BJ (cell line): ENCODE measurements at regions not wholly inside any gene's neighbourhood (a gene's known extent, or its start where the extent isn't known, plus 50 kb on each side); places are given as distances from the start of the nearest gene placed in this dataset.
"Not testable (repeated sequence)": the region's sequence is repeated elsewhere in the genome, so short reads cannot be mapped to it uniquely, and the experiment has no call there.

Experiments
- CTCF ChIA-PET: fragments of 350-600 bp; formaldehyde crosslinking; extraction: SDS; loops from one replicate; lab custom pipeline; 2021; ENCODE audit warnings: antibody characterized with exemption, inconsistent platforms; lab: Yijun Ruan, JAX
- POLR2A ChIA-PET: fragments of 300-600 bp; sonication (Branson Sonifier 250); formaldehyde crosslinking; extraction: SDS; loops from one replicate; lab custom pipeline; 2021; ENCODE audit warnings: antibody characterized with exemption; lab: Charles Lee
- DNase-seq: peaks from one replicate; pipeline ENCODE4 v3.0.0-alpha.2; 2011; ENCODE audit warnings: low read depth
- H3K27me3 ChIP-seq: 2 replicates; pipeline ENCODE4 v1.6.0; 2011; ENCODE audit warnings: low read length; ENCODE audit not compliant: control insufficient read depth, insufficient read depth
- H3K36me3 ChIP-seq: 2 replicates; pipeline ENCODE4 v1.5.1; 2011; ENCODE audit warnings: low read length; ENCODE audit not compliant: control insufficient read depth, insufficient read depth
- H3K4me3 ChIP-seq: 2 replicates; pipeline ENCODE4 v1.5.1; 2011; ENCODE audit warnings: low read depth, mild to moderate bottlenecking, control low read depth, low read length
- TF ChIP-seq, protein P1 (sequence below): IDR thresholded peaks from 2 replicates; pipeline ENCODE4 v1.5.1; 2011; ENCODE audit warnings: low read depth, mild to moderate bottlenecking, control low read depth, inconsistent platforms, low read length, moderate library complexity; ENCODE audit not compliant: insufficient read depth

DNA sequence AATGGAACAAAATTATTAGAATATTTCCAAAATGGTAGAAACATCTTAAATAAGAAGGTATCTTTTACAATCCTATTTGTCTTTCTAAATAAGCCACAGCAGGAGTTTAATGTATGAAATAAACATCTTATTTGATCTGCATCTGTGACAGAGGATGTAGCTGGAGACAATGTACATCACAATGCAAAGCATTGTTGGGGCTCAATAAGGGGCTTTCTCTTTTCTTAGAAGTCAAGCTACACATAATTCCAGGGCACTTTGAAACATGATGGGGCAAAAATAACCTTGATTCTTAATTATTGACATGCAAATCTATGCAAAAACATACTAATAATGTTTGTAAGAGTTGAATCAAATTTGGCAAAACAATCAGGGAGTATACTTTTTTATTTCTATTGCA lies 255.1 kb downstream of the DSC3 start:
- ChIA-PET POLR2A (no interaction called here), CTCF (no interaction called here)
- TF ChIP-seq, protein P1, sequence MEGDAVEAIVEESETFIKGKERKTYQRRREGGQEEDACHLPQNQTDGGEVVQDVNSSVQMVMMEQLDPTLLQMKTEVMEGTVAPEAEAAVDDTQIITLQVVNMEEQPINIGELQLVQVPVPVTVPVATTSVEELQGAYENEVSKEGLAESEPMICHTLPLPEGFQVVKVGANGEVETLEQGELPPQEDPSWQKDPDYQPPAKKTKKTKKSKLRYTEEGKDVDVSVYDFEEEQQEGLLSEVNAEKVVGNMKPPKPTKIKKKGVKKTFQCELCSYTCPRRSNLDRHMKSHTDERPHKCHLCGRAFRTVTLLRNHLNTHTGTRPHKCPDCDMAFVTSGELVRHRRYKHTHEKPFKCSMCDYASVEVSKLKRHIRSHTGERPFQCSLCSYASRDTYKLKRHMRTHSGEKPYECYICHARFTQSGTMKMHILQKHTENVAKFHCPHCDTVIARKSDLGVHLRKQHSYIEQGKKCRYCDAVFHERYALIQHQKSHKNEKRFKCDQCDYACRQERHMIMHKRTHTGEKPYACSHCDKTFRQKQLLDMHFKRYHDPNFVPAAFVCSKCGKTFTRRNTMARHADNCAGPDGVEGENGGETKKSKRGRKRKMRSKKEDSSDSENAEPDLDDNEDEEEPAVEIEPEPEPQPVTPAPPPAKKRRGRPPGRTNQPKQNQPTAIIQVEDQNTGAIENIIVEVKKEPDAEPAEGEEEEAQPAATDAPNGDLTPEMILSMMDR: no peak
- no peak overlapping the region for H3K4me3 ChIP-seq
- H3K27me3 ChIP-seq: no peaks in the 10 kb centered on the region
- no peaks in the 10 kb centered on the region for H3K36me3 ChIP-seq
- no peak for DNase-seq

DNA sequence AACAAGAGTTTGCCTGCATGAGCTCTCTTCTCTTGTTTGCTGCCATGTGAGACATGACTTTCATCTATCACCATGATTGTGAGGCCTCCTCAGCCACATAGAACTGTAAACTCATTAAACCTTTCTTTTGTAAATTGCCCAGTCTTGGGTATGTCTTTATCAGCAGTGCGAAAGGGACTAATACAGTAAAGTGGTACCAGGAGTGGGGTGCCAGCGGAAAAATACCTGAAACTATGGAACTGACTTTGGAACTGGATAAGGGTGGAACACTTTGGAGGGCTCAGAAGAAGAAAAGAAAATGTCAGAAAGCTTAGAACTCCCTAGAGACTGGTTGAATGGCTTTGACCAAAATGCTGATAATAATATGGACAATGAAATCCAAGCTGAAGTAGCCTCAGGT lies 260.9 kb downstream of the DSC3 start:
- no peaks in the 10 kb centered on the region for H3K36me3 ChIP-seq
- ChIA-PET POLR2A (no interaction called here), CTCF (no interaction called here)
- TF ChIP-seq, protein P1: no peak
- no peaks in the 10 kb centered on the region for H3K27me3 ChIP-seq
- no peak overlapping the region for H3K4me3 ChIP-seq
- no peak for DNase-seq

DNA sequence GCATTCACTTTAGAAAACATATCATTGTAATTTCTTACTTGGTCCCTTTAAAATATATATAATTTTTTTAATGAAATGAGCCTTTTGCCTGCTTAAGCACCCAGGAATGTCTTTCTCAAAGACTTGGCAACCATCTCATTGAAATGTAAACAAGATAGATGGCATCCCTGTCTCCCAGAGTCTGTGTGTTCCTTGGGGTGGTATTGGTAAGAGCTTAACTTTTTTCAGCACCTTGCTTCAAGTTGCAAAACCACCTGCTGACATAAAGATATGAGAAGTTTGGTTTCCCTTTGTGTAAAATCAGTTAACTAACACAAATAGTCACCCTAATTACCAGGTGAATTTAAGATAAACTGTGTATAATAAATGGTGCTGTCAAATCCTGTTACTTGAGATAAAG lies 266.9 kb downstream of the DSC3 start:
- H3K36me3 ChIP-seq: no peaks in the 10 kb centered on the region
- H3K4me3 ChIP-seq: no peak overlapping the region
- POLR2A ChIA-PET: no interaction called here
- CTCF ChIA-PET: interaction anchor here (0.6 kb wide), 1 partner anchor 335 kb away, joined by 4 read pairs; no protein-coding TSS in a partner anchor
- H3K27me3 ChIP-seq: no peaks in the 10 kb centered on the region
- TF ChIP-seq, protein P1: no peak
- DNase-seq: no peak

DNA sequence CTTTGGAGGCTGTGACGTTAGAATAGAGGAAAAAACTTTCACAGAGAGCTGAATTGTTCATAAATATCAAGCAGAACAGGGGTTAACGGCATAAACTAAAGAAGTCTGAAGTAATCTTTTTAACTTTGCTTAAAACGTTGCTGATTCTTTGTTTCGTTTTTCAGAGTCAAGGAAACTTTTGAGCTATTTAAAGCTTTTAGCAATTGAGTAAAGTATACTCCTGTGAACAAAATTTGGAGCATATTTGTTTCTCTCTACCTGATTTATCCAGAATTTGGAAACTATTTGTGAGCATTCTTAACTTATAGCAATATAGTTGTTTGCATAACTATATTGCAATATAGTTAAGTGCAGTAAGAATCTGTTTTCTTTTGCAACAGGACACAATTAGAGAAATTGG lies 270.4 kb downstream of the DSC3 start:
- DNase-seq, H3K4me3 ChIP-seq, CTCF ChIA-PET: not testable (repeated sequence)

DNA sequence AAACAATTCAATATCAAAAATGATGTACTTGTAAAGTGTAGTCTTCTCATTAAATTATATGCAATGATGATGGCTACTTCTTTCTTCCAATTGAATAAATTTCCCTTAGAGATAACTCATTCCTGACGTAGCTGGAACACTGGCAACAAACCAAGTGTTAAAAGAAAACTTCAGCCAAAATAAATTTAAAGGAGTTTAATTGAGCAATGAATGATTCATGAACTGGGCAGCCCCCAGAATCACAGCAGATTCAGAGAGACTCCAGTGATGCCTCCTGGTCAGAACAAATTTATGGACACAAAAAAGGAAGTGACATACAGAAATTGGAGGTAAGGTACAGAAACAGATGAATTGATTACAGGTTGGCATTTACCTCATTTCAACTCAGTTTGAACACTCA lies 276.5 kb downstream of the DSC3 start:
- DNase-seq: no peak
- Histone ChIP-seq H3K4me3 (no peak overlapping the region), H3K27me3 (no peaks in the 10 kb centered on the region), H3K36me3 (no peaks in the 10 kb centered on the region)
- TF ChIP-seq, protein P1: no peak
- ChIA-PET CTCF (no interaction called here), POLR2A (no interaction called here)

More for the DNA sequence above, 270.4 kb downstream of the DSC3 start:
- H3K36me3 ChIP-seq, POLR2A ChIA-PET, H3K27me3 ChIP-seq: not testable (repeated sequence)

DNA sequence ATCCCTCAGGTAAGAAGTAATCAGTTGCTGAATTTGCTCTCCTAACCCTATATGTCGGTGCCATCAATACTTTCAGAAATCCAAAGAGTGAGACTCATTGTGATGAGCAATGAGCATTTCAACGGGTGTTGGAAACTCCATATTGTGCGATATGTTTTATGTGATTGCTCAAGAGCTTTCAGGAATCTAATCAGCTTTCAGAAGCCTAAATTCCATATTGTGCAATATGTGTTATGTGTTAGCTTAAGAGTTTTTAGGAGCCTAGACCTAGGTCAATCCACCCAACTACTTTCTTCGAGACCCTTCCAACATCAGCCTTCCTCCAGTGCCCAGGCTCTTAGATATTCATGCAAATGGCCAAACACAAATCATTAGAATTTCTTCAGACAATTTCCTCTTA lies 277.3 kb downstream of the DSC3 start:
- ChIA-PET CTCF (no interaction called here), POLR2A (no interaction called here)
- H3K27me3 ChIP-seq: no peaks in the 10 kb centered on the region
- TF ChIP-seq, protein P1: no peak
- H3K36me3 ChIP-seq: no peaks in the 10 kb centered on the region
- no peak overlapping the region for H3K4me3 ChIP-seq
- DNase-seq: no peak
